ENCODE measurements at regions not wholly inside any gene's neighbourhood (a gene's known extent, or its start where the extent isn't known, plus 50 kb on each side); places are given as distances from the start of the nearest gene placed in this dataset.

DNA sequence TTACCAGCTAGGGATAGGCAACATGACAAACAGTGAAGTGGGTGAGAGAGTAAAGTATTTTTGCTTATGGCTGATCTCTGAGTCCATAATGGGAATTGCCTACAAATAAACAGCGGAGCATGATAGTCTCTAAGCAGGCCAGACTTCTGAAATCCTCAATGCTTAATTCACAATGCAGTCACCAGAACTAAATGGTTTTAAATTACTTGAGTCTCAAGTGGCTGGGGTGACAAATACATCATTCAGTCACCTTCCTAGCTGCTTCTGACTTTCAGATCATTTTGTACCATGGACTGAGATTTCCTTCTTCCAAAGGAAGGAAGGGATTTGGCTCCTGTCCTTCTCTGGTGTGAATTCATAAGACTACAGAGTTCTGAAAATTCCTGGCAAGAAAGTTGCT lies 82.8 kb upstream of the RMP24 start (continued):
- TF ChIP-seq, protein P1, sequence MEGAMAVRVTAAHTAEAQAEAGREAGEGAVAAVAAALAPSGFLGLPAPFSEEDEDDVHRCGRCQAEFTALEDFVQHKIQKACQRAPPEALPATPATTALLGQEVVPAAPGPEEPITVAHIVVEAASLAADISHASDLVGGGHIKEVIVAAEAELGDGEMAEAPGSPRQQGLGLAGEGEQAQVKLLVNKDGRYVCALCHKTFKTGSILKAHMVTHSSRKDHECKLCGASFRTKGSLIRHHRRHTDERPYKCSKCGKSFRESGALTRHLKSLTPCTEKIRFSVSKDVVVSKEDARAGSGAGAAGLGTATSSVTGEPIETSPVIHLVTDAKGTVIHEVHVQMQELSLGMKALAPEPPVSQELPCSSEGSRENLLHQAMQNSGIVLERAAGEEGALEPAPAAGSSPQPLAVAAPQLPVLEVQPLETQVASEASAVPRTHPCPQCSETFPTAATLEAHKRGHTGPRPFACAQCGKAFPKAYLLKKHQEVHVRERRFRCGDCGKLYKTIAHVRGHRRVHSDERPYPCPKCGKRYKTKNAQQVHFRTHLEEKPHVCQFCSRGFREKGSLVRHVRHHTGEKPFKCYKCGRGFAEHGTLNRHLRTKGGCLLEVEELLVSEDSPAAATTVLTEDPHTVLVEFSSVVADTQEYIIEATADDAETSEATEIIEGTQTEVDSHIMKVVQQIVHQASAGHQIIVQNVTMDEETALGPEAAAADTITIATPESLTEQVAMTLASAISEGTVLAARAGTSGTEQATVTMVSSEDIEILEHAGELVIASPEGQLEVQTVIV (IDR thresholded peaks at IDR 0.05; ENCODE audit: borderline replicate concordance, partially characterized antibody) = no peak
- TF ChIP-seq CHD1 (IDR thresholded peaks at IDR 0.05; ENCODE audit: low read depth, low read length) (no peak), PML (IDR thresholded peaks at IDR 0.05; ENCODE audit: low read length) (no peak), RFX5 (IDR thresholded peaks at IDR 0.05; ENCODE audit: low read depth, low read length) (no peak)

DNA sequence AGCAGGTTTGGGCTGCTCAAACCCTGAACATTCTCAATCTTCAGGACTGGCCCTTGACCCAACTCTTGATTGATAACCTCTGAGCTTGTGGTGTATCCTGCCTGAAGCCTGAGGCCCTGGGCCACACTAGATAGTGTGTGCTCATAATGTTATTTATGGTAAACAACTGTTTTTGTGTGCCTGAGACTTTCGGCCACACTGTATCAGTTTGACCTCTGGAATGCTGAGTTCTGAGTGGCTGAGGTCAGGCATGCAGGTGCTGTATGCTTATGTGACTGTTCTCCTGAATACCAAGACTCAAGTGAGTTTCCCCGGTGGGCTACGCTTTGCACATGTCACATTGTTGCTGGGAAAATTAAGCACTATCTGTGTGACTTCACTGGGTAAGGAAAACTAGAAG lies 82.2 kb upstream of the RMP24 start:
- Histone ChIP-seq H3K4me2 (ENCODE audit: control insufficient read depth, insufficient read depth) (no peak overlapping the region), H3K27me3 (replicated peaks in 1 of 2; ENCODE audit: control insufficient read depth in 2 of 2, insufficient read depth in 2 of 2, low read length in 1 of 2) (no peaks in the 10 kb centered on the region; a peak in 1 of 4 replicates), H3K9me3 (replicated peaks; ENCODE audit: control insufficient read depth, insufficient read depth, low read length) (no peaks in the 10 kb centered on the region), H3K9ac (ENCODE audit: control insufficient read depth, insufficient read depth, low read length) (no peak overlapping the region), H3K79me2 (ENCODE audit: control insufficient read depth, insufficient read depth, low read length) (no peaks in the 10 kb centered on the region), H3K36me3 (ENCODE audit: control insufficient read depth in 2 of 2, insufficient read depth in 2 of 2, low read length in 1 of 2) (no peaks in the 10 kb centered on the region), H3K4me1 (ENCODE audit: control insufficient read depth, insufficient read depth, low read length) (no peaks in the 10 kb centered on the region), H3K4me3 (no peak overlapping the region), H4K20me1 (ENCODE audit: control insufficient read depth, insufficient read depth) (no peaks in the 10 kb centered on the region), H3K27ac (ENCODE audit: control insufficient read depth, insufficient read depth) (no peak overlapping the region), H2AFZ (ENCODE audit: control insufficient read depth, low read depth, low read length) (no peak overlapping the region)
- no peak for TF ChIP-seq JUNB (IDR thresholded peaks at IDR 0.05)
- no peak for TF ChIP-seq BACH1 (IDR thresholded peaks at IDR 0.05; ENCODE audit: borderline replicate concordance)
- no peak for TF ChIP-seq TCF7 (IDR thresholded peaks at IDR 0.05; ENCODE audit: borderline replicate concordance)
- TF ChIP-seq EZH2 (IDR thresholded peaks at IDR 0.05; ENCODE audit: borderline replicate concordance, control insufficient read depth, low read depth, low read length) = no peak
- TF ChIP-seq ZNF687 (IDR thresholded peaks at IDR 0.05) = no peak
- TF ChIP-seq SP1 (IDR thresholded peaks at IDR 0.05; ENCODE audit: low read depth, low read length) = no peak
- TF ChIP-seq BHLHE40 (IDR thresholded peaks at IDR 0.05; ENCODE audit: borderline replicate concordance in 1 of 2, low read depth in 2 of 2, low read length in 1 of 2) = no peak
- no peak for TF ChIP-seq EED (IDR thresholded peaks at IDR 0.05; ENCODE audit: low read depth)
- TF ChIP-seq FOXK2 (IDR thresholded peaks at IDR 0.05) = no peak
- TF ChIP-seq SMC3 (IDR thresholded peaks at IDR 0.05; ENCODE audit: borderline replicate concordance, low read length) = no peak
- TF ChIP-seq WRNIP1 (IDR thresholded peaks at IDR 0.05; ENCODE audit: borderline replicate concordance, low read depth, low read length) = no peak
- TF ChIP-seq PAX5 (IDR thresholded peaks at IDR 0.05; ENCODE audit: borderline replicate concordance, low read depth, low read length) = no peak
- in situ Hi-C loops (cut with MboI) = no loop called here
- POLR2A ChIA-PET = no interaction called here
- FAIRE-seq = no peak
- intact Hi-C loops (cut with micrococcal nuclease; ENCODE audit: unreplicated experiment) = no loop called here
- CTCF ChIA-PET = no interaction called here
- WGBS (ENCODE audit: insufficient coverage, insufficient replicate concordance, low lambda C conversion rate, missing lambda C conversion rate) = 39% methylated on average over 3 of the region's 3 CpGs
- no TSS peak for BruUV-seq (replicated peaks)
- DNase-seq (ENCODE audit: low read depth, low spot score) = no peak
- RAD21 ChIA-PET (ENCODE audit: unreplicated experiment) = no interaction called here
- SMC1A ChIA-PET (ENCODE audit: uncharacterized antibody, unreplicated experiment) = no interaction called here
- no peak for ATAC-seq
